AG08396 (cell line): ENCODE measurements at regions not wholly inside any gene's neighbourhood (a gene's known extent, or its start where the extent isn't known, plus 50 kb on each side); places are given as distances from the start of the nearest gene placed in this dataset.

Experiments used
- DNase-seq: peaks from one replicate; pipeline ENCODE4 v3.0.0; 2012; ENCODE audit warnings: low spot score, mixed read lengths

DNA sequence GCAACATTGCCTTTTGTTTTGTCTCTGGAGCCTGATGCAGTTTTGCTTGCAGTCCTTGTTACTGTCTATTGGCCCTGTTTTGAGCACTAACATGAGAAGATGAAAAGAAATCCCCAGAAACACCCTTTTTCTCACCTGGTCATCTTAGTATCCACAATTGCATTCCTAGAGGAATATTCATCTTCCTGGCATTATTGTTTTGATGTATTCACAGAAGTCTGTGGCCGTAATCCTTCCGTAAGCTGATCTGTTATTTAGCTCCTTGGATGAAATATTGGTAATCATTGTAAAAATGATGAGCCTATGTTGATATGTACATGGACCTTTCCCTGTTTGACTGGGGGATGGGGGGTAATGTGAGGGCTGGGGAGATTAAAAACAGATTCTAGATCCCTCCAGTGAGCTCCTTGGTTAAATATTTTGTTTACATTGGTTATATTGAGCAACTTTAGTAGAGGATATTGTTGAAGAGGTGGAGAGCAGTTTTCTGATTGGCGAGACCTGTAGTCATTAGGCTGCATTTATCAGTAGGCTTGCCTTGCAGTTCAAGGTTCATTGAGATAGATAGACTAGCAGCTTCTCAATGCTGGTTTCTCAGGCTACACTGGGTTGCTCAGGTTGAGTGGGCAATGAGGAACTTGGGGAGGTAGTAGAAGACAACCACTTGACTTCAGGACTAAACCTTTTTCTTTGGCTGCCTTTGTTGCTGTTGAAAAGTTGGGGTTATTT is 117.5 kb downstream of the MACIR start:
- no peak for DNase-seq

DNA sequence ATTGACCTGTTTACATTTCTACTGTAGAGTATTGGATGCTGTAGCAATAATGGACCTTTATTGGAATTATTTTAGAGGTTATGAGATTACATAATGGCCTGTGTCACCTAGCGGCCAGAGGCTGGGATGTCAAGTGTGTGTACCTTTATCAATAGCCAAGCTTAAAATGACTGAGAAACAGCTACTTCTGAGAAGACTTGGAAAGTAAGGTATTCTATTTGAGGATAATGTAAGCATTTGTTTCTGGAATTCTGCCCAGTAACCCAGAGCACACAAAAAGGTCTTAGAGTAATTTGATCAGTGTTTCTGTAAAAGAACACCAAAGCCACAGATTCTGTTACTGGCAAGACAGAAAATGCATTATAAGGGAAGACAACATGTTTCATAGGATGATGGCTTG is 116.8 kb downstream of the MACIR start:
- DNase-seq = no peak

DNA sequence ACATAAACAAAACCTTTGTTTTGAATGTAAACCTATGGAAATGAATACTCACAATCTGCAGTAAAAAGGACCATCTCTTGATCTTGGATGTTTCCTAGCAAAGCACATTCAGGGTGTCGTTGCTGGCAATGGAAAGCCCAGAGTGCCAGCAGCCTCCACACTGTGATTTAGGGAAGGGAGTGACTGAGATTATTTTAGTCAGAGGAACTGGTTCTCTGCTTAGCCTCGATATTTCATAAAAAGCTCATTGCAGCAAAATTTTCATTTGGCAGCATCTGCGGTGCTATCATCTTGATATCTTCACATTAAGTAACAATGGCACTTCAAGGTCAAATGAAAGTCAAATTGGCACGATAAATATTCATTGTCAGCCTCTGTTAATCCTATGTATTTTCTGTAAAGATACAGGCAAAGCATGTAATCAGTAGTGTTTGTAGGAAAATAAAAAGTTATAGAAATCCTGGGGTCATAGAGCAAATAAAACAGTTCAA is 116.0 kb downstream of the MACIR start:
- DNase-seq = no peak

- DNase-seq = no peak
Observed at GRCh38 chr5:103373597-103374472, 115.3 kb downstream of the MACIR start.

- DNase-seq = no peak
Observed at GRCh38 chr5:103371046-103371607, 112.6 kb downstream of the MACIR start.

DNA sequence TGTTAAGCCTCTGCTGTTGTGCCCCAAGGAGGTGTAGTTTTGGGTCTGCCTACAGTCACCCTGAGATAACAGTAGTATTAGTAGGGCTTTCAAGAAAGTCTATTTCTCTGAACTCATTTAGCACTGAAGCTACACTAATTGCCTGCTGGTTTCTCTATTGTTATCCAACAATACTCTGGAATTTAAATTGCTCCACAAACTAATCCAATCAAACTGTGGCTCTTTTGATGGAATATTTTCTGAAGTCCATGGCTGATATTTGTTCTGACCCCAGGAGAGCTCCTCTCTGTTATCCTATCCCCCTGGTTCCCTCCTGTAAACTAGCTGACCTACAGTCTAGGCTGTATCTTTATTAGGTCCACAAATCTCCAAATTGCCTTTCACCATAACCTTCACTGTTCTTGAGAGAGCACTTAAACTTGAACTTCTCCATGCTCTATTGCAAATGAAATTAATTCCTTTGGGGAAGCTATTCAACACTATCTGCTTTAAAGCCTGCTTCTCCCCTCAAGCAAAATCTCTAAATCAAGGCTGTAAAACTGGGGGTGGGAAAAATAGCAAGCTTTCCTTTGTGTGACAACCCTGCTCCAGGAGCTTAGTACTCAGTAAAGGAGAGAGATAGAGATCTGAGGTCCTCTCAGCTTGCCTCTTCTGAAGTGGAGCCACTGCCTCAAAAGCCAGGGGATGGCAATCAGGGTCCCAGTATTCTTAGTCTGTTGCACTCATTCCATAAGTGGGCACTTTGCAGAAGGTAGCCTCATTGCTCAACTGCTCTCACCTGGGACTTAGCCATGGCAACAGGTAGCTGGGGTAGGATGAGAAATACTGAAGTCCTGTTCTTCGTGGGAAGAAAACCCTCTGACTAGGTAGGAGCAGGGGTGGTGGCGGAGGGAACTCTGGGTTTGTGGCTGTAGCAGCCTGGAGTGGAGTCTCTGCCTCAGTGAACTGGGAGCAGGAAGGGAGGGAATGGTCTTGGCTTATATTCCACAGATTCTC is 110.9 kb downstream of the MACIR start:
- DNase-seq = no peak

DNA sequence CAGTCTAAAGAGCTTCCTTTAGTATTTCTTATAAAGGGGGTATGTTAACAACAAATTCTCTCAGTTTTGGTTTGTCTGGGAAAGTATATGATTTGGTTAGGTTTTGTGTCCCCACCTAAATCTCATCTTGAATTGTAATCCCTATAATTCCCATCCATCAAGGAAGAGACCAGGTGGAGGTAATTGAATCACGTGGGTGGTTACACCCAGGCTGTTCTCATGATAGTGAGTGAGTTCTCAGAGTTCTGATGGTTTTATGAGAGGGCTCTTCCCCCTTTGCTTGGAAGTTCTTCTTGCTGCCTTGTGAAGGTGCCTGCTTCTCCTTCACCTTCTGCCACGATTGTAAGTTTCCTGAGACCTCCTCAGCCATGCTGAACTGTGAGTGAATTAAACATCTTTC is 109.1 kb downstream of the MACIR start:
- no peak for DNase-seq

DNA sequence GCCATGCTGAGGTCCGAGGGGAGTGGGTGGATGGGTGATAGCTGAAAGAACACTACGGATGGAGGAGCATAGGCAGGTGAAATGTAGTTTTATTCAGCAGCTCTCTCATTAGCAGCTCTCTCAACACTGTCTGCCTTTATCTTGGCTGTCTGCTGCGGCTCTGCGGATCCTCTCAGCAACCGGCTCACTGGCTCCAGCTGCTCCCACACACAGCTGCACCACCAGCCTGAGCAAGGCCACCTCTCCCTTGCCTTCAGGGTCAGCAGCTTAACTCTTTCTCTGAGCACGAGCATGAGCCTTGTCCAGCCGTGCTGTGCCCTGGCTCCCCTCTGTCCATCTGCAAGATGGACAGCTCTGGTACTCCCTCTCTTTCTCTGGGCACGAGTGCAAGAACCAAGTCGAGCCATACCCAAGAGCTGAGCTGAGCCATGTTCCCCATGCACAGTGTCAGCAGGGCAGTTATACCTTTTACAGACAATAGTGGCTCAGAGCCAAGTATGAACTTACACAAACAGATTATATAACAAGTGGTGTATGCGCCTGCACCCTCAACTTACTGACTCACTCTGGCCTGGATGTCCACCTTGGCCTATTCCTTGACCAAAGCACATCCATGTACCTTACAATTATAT is 108.5 kb downstream of the MACIR start:
- DNase-seq = no peak

DNA sequence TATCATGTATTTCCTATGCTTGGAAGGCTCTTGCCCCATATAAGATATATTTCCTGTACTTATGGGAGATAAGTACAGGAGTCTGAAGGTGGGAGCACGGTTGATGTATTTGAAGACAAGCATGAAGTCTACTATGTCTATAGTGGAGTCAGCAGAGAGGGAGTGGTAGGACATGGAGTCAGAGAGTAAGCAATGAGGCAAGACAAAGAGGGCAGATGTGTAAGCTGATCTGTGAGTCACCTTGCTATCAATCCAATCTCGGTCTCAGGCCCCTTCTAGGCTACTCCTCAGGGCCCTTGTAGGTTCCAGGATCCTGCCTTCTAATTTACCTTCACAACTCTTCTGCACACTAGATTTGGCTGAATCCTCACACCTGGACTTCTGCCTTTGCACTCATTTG is 105.5 kb downstream of the MACIR start:
- no peak for DNase-seq

GRCh38 chr5:103362211-103362610 is 103.6 kb downstream of the MACIR start:
- no peak for DNase-seq

GRCh38 chr5:103360475-103360874 is 101.9 kb downstream of the MACIR start:
- no peak for DNase-seq

GRCh38 chr5:103358305-103358995 is 99.9 kb downstream of the MACIR start:
- no peak for DNase-seq

GRCh38 chr5:103357636-103358035 is 99.1 kb downstream of the MACIR start:
- DNase-seq = no peak

DNA sequence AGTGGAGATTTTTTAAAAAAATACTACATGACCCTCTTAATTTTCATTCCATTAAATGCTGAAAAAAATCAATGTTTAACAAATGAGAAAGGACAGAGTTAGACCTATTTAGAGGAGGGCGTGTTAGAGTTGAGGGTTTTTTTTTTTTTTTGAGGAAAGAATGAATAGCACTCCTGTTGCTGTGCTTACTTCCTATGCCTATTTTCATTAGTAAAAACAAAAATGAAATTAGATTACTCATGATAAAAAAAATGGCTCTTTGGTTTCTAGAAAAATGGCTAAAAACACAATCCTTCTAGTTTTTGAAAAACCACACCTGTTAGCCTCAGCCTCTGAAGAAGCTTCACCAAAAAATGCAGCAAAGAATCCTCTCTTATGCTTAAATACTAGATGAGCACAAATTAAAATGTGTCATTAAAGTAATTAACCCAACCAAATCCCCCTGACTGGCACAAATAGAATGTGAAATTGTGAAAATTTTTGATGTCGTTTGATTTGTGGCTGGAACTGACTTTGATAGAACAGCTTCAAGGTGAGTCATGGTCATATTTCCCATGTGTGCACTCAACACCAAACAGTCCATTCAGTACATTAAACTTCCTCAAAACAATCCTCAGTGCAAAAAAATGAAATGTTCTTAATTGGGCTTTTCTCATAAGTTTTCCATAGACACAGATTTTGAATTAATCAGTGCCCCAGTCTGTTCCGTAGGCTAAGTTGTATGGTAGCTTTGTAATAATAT is 98.0 kb downstream of the MACIR start:
- no peak for DNase-seq

DNA sequence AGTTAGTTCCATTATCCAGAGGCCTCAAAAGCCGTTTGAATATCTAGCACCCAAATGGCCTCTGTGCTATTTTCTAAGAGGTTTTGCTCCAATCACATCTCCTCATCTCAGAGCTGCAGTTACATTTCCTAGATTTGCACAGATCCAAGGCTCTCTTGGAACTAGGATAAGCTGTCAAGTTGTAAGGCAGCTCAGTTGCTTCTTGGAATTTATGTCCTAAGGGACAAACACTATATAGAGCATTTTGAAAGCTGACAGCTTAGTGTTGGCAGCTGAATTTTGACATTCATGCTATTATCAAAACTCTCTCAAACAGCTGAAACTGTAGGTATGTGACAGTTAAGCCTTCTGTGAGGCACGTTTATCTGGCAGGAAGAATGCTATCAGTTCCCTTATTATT is 97.0 kb downstream of the MACIR start:
- no peak for DNase-seq

- DNase-seq = no peak
Observed at GRCh38 chr5:103354446-103354845, 95.9 kb downstream of the MACIR start.

- DNase-seq = no peak
Observed at GRCh38 chr5:103353581-103353980, 95.0 kb downstream of the MACIR start.

GRCh38 chr5:103347716-103348423 is 89.3 kb downstream of the MACIR start:
- DNase-seq = no peak

DNA sequence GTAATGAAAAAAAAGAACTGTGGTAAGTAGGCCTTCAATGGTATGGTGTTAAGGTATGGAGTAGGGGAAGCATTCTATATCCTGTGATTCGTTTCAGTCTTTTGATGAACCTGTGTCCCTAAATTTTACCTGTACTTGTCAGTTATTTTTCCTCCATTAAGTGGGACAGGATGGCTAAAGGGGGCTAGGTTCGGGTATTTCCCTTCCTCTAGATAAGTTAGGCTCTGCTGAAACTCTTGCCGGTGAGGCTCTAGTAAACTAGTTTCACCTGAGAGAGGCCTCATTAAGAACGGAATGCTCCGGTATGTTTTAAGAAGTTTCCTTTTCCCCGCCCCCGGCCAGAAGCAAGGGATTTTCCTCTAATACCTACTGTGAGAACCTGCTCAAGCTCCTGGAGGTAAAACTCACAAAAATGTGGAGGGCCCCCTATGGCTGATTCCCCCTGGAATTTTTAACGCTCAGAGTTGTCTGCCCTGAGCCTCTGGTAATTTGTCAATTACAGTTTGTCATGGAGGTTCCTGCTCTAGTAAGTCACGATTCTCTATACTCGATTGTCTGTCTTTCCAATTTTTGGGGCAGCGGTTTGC is 87.7 kb downstream of the MACIR start:
- no peak for DNase-seq
